GM23338 (cell line): ENCODE measurements at regions not wholly inside any gene's neighbourhood (a gene's known extent, or its start where the extent isn't known, plus 50 kb on each side); places are given as distances from the start of the nearest gene placed in this dataset.

Experiments
- CREB1 ChIP-seq: fragments of 250-450 bp; sonication (Bioruptor Pico); IDR thresholded peaks from 2 replicates; pipeline ENCODE4 v1.5.0; 2020; ENCODE audit warnings: low read depth, mild to moderate bottlenecking, moderate library complexity
- EZH2 ChIP-seq: fragments of 200-600 bp; sonication (generic); IDR thresholded peaks from one replicate; pipeline ENCODE4 v1.8.0; 2017; ENCODE audit warnings: antibody characterized with exemption, mild to moderate bottlenecking, low read depth; ENCODE audit not compliant: unreplicated experiment
- EZH2phosphoT487 ChIP-seq: fragments of 200-600 bp; sonication (generic); IDR thresholded peaks from one replicate; pipeline ENCODE4 v1.8.1; 2018; ENCODE audit warnings: antibody characterized with exemption; ENCODE audit not compliant: unreplicated experiment
- JUNB ChIP-seq: IDR thresholded peaks from one replicate; pipeline ENCODE4 v1.6.1; 2016; ENCODE audit warnings: antibody characterized with exemption; ENCODE audit not compliant: unreplicated experiment
- POLR2AphosphoS5 ChIP-seq: IDR thresholded peaks from 2 replicates; pipeline ENCODE4 v1.6.1; 2016; ENCODE audit warnings: antibody characterized with exemption, low read depth
- TF ChIP-seq, protein P1 (sequence below), 2 experiments: fragments of 200-600 bp in 1 of 2; sonication (generic) in 1 of 2; conservative IDR thresholded peaks; 2 replicates each; pipeline versions ENCODE4 v1.5.1 to v1.6.1; 2016 to 2017; ENCODE audit warnings: antibody characterized with exemption in 2 of 2, low read depth in 2 of 2, mild to moderate bottlenecking in 2 of 2, moderate library complexity in 1 of 2
- TF ChIP-seq, protein P2 (sequence below): IDR thresholded peaks from one replicate; pipeline ENCODE4 v1.6.1; 2018; ENCODE audit warnings: antibody characterized with exemption; ENCODE audit not compliant: unreplicated experiment

DNA sequence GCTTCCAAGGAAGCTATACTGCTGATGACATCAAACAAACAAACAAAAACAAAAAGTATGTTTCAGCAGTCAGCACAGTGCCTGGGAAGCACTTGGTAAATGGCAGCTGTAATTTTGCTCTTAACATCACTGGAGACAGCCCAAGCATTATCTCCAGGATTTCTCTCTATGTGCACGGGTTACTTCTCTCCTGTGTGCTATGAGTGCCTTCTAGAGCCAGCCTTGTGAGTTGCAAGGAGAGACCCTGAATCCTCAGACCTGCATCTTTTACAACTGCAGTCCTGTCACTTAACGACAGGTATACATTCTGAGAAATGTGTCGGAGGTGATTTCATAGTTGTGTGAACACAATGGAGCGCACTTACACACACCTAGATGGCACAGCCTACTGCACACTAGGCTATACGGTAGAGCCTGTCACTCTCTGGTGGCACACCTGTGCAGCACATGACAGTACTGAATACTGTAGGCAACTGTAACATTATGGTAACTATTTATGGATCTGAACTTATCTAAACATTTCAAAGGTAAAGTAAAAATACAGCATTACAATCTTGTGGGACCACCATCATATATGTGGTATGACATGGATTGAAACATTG is 662.5 kb upstream of the B3GAT1 start:
- TF ChIP-seq JUNB (no peak), CREB1 (no peak), POLR2AphosphoS5 (no peak), EZH2phosphoT487 (no peak), EZH2 (no peak)
- TF ChIP-seq, protein P1, sequence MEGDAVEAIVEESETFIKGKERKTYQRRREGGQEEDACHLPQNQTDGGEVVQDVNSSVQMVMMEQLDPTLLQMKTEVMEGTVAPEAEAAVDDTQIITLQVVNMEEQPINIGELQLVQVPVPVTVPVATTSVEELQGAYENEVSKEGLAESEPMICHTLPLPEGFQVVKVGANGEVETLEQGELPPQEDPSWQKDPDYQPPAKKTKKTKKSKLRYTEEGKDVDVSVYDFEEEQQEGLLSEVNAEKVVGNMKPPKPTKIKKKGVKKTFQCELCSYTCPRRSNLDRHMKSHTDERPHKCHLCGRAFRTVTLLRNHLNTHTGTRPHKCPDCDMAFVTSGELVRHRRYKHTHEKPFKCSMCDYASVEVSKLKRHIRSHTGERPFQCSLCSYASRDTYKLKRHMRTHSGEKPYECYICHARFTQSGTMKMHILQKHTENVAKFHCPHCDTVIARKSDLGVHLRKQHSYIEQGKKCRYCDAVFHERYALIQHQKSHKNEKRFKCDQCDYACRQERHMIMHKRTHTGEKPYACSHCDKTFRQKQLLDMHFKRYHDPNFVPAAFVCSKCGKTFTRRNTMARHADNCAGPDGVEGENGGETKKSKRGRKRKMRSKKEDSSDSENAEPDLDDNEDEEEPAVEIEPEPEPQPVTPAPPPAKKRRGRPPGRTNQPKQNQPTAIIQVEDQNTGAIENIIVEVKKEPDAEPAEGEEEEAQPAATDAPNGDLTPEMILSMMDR (conservative IDR thresholded peaks at IDR 0.05; ENCODE audit: low read depth in 2 of 2), result peak; percentile 48 to 72
- TF ChIP-seq, protein P2, sequence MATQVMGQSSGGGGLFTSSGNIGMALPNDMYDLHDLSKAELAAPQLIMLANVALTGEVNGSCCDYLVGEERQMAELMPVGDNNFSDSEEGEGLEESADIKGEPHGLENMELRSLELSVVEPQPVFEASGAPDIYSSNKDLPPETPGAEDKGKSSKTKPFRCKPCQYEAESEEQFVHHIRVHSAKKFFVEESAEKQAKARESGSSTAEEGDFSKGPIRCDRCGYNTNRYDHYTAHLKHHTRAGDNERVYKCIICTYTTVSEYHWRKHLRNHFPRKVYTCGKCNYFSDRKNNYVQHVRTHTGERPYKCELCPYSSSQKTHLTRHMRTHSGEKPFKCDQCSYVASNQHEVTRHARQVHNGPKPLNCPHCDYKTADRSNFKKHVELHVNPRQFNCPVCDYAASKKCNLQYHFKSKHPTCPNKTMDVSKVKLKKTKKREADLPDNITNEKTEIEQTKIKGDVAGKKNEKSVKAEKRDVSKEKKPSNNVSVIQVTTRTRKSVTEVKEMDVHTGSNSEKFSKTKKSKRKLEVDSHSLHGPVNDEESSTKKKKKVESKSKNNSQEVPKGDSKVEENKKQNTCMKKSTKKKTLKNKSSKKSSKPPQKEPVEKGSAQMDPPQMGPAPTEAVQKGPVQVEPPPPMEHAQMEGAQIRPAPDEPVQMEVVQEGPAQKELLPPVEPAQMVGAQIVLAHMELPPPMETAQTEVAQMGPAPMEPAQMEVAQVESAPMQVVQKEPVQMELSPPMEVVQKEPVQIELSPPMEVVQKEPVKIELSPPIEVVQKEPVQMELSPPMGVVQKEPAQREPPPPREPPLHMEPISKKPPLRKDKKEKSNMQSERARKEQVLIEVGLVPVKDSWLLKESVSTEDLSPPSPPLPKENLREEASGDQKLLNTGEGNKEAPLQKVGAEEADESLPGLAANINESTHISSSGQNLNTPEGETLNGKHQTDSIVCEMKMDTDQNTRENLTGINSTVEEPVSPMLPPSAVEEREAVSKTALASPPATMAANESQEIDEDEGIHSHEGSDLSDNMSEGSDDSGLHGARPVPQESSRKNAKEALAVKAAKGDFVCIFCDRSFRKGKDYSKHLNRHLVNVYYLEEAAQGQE, result no peak
